ENCODE measurements at regions not wholly inside any gene's neighbourhood (a gene's known extent, or its start where the extent isn't known, plus 50 kb on each side); places are given as distances from the start of the nearest gene placed in this dataset.

DNA sequence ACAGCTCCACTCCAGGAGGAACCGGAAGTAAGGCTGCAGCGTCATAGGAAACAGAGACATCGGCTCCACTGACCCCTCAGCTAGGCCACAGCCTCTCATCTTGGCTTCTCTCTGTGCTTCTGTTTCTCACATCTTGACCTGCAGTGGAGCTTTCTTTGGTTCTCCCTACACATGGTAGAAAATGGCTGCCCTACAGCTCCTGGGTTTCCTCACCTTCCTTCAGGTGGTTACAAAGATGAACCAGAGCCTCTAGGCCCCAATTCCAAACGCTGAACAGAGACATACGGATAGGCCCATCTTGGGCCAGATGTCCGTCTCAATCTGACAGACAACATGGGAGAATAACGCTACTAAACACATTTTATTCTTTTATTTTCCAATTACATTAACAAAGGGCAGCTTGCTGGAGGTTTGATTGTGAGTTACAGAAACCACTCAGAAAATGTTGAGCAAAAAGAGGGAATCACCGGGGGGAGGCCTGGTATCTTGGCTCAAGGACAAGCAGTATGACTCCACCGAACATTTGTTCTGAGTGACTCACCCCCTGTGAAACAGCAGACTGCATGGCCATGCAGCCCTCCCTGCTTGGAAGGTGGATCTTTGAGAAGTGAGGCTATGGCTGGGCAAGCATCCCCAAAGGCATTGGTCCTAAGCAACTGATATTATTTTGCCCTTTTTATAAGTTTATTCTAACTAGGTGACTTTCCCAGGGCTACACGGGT lies 303.5 kb downstream of the CDCA7 start (continued):
- TF ChIP-seq REST (IDR thresholded peaks at IDR 0.05) (no peak), RAD21 (conservative IDR thresholded peaks at IDR 0.05 in 1 of 2, IDR thresholded peaks at IDR 0.05 in 1 of 2) (no peak), ELK1 (IDR thresholded peaks at IDR 0.05; ENCODE audit: low read depth, low read length) (no peak), SMC3 (IDR thresholded peaks at IDR 0.05) (0 out of 3 replicates have a peak, but pooled peaks have one; percentile 16), RARB (CRISPR knock-in tag; IDR thresholded peaks at IDR 0.05) (no peak), FOXS1 (CRISPR knock-in tag; IDR thresholded peaks at IDR 0.05) (no peak), ZC3H11A (IDR thresholded peaks at IDR 0.05) (no peak), HOXB5 (CRISPR knock-in tag; IDR thresholded peaks at IDR 0.05) (no peak; the same call in 1 of the 2 replicates), E2F6 (IDR thresholded peaks at IDR 0.05; ENCODE audit: borderline replicate concordance, low read depth) (no peak), HDAC2 (IDR thresholded peaks at IDR 0.05) (no peak), NFE2L2 (conservative IDR thresholded peaks at IDR 0.05; ENCODE audit: low read length) (no peak), PBX3 (IDR thresholded peaks at IDR 0.05) (no peak), KDM5A (IDR thresholded peaks at IDR 0.05) (no peak), CBX8 (IDR thresholded peaks at IDR 0.05) (no peak), BCL3 (IDR thresholded peaks at IDR 0.05) (no peak), MYC (IDR thresholded peaks at IDR 0.05; ENCODE audit: borderline replicate concordance, low read length) (peak; percentile 24; the same call in 1 of the 2 replicates), HEYL (CRISPR knock-in tag; IDR thresholded peaks at IDR 0.05) (no peak)
- TF ChIP-seq, protein P1, sequence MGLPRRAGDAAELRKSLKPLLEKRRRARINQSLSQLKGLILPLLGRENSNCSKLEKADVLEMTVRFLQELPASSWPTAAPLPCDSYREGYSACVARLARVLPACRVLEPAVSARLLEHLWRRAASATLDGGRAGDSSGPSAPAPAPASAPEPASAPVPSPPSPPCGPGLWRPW (IDR thresholded peaks at IDR 0.05), result no peak

DNA sequence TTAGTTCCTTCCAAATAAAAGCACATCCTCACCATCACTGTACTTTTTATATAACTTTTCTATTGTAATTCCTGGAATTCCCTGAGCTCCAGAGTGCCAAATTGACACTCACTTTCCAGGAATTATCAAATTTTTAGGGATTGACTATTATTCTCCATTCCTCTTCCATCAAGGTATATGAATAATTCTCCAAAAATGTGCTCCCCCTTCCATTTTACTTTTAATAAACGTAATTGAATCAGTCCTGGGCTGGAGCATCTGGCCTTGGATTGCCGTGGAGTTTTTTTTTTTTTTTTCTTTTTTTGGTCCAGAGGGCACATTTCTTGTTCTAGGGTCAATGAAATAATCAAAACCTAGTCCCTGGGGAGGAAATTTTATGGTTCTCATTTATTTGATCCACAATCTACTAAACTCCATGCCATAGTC lies 304.3 kb downstream of the CDCA7 start:
- no peak overlapping the region for H3K4me3 ChIP-seq
- H3K9me3 ChIP-seq, result no peaks in the 10 kb centered on the region
- CTCF ChIA-PET, result interaction anchor here (0.7 to 0.8 kb wide), 2 partner anchors 263 to 389 kb away, joined by 3 to 4 read pairs; no protein-coding TSS in a partner anchor
- DNase-seq (ENCODE audit: low read depth in 1 of 2, low spot score in 1 of 2) (no peak), FAIRE-seq (no peak), ATAC-seq (peak in 1 of 2 experiments; percentile 14; a peak in 1 of 6 replicates)
- 21% methylated on average over 2 of the region's 2 CpGs for WGBS (ENCODE audit: missing lambda C conversion rate)
- H3K4me1 ChIP-seq, result peaks cover 43% of the 10 kb centered on the region
- peak overlapping the region; percentile 78 to 87 for H3K27ac ChIP-seq
- POLR2A ChIA-PET, result no interaction called here
- H3K4me2 ChIP-seq, result peak overlapping the region; percentile 67
- TF ChIP-seq PHF8 (IDR thresholded peaks at IDR 0.05; ENCODE audit: borderline replicate concordance, low read depth), result no peak
- no peak for TF ChIP-seq MAZ (IDR thresholded peaks at IDR 0.05; ENCODE audit: borderline replicate concordance, low read depth, low read length)
- no peak for TF ChIP-seq SREBF2 (IDR thresholded peaks at IDR 0.05)
- no peak for TF ChIP-seq JUN (IDR thresholded peaks at IDR 0.05)
- TF ChIP-seq KDM1A (IDR thresholded peaks at IDR 0.05; ENCODE audit: low read depth), result no peak
- TF ChIP-seq FOSB (CRISPR knock-in tag; IDR thresholded peaks at IDR 0.05), result no peak
- no peak for TF ChIP-seq E2F6 (IDR thresholded peaks at IDR 0.05; ENCODE audit: borderline replicate concordance, low read depth)
- TF ChIP-seq MAX (IDR thresholded peaks at IDR 0.05), result no peak
- TF ChIP-seq ZC3H11A (IDR thresholded peaks at IDR 0.05), result no peak
- no peak for TF ChIP-seq NFE2L2 (conservative IDR thresholded peaks at IDR 0.05; ENCODE audit: low read length)
- TF ChIP-seq CEBPB (IDR thresholded peaks at IDR 0.05), result no peak
- no peak for TF ChIP-seq HEYL (CRISPR knock-in tag; IDR thresholded peaks at IDR 0.05)
- TF ChIP-seq CBX2 (IDR thresholded peaks at IDR 0.05; ENCODE audit: borderline replicate concordance, low read depth), result no peak
- TF ChIP-seq ESRRA (IDR thresholded peaks at IDR 0.05; ENCODE audit: borderline replicate concordance, low read length), result no peak
- TF ChIP-seq MAFK (IDR thresholded peaks at IDR 0.05; ENCODE audit: partially characterized antibody), result no peak

All from A549 (cell line).